ES-I3 (cell line): ENCODE measurements at regions not wholly inside any gene's neighbourhood (a gene's known extent, or its start where the extent isn't known, plus 50 kb on each side); places are given as distances from the start of the nearest gene placed in this dataset.

Experiments
- H3K36me3 ChIP-seq: 2 replicates; pipeline ENCODE4 v1.6.1; 2013; ENCODE audit warnings: mild to moderate bottlenecking, low read length, control low read depth, moderate library complexity; ENCODE audit not compliant: insufficient read depth
- H3K4me1 ChIP-seq: 2 replicates; pipeline ENCODE4 v1.6.1; 2013; ENCODE audit warnings: mild to moderate bottlenecking, control low read depth, low read length; ENCODE audit not compliant: insufficient read depth
- H3K9ac ChIP-seq: 2 replicates; pipeline ENCODE4 v1.6.1; 2013; ENCODE audit warnings: low read depth, mild to moderate bottlenecking, low read length, moderate library complexity
- H3K9me3 ChIP-seq: 2 replicates; pipeline ENCODE4 v1.6.1; 2013; ENCODE audit warnings: mild to moderate bottlenecking, low read length, moderate library complexity; ENCODE audit not compliant: control insufficient read depth, insufficient read depth

DNA sequence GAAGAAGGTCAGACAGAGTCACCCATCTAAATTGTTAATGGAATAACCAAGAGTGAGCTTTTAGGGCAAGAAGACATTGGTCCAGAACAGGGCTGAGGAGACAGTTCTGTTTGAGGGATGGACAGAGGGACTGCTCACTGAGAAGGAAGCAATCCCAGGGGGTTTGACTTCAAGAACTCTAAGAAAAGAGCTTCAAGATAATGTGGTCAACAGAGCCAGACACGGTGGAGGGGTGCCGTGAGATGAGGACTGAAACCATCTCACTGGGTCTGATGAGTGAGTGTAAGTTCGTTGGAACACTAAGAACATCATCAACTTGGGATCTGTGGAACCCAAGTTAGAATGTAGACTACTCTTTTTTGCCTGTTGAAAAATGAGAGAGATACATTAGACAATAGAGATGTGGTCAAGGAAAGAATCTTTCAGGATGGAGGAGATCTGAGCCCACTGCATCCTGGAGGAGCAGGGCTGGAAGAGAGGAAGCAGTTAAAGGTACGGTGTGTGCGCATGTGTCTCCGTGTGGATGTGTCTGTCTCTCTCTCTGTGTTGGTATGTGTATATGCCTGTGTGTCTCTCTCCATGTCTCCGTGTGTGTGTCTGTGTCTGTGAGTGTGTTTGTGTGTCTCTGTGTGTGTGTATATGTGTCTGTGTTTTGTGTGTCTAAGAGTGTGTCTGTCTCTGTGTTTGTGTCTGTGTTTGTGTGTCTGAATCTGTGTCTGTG lies 172.1 kb downstream of the MYCN start:
- H3K9me3 ChIP-seq, result no peaks in the 10 kb centered on the region
- H3K36me3 ChIP-seq, result no peaks in the 10 kb centered on the region
- no peak overlapping the region for H3K9ac ChIP-seq
- peaks cover 8% of the 10 kb centered on the region for H3K4me1 ChIP-seq

DNA sequence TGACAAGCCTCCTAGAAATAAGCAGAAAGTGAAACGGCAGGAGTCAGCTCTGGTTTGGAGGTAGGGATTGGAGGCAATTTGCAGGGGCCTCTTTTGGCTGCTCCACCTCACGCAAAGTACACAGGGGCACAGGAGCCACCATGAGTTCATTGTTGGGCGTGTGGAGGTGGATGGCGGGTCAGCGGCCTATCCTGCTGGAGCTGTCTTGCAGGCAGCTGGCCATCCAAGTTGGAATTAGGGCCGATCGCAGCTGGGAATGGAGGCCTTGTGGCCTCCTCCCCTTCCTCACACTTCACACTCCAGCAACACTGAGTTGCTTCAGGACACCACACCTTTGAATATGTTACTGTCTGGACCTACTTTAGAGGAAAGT lies 171.5 kb downstream of the MYCN start:
- no peaks in the 10 kb centered on the region for H3K9me3 ChIP-seq

DNA sequence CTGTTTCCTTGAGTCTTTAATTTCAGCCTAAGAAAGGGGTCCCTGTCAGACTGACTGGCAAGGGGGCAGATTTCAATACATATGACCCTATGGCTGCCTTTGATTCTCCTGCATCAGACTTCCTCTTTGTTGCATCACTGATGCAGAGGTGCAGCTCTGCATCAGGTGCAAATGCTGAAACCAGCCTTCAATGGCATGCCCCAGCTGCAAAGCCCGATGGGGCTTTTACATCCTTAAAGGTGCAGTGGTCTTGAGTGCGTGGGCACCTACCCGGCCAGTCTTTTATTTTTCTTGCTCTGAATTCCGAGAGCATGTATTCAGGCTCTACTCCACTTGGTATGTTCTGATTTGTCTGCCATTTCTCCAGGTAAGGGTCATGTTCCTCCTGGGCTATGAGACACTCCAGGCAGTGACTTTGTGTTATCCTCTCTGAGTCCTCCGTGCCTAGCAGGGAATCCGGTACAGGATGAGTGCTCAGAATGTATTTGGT lies 169.5 kb downstream of the MYCN start:
- Histone ChIP-seq H3K9ac (no peak overlapping the region), H3K4me1 (peaks cover 23% of the 10 kb centered on the region), H3K9me3 (no peaks in the 10 kb centered on the region), H3K36me3 (no peaks in the 10 kb centered on the region)

More for the DNA sequence above, 171.5 kb downstream of the MYCN start:
- peaks cover 14% of the 10 kb centered on the region for H3K4me1 ChIP-seq
- no peaks in the 10 kb centered on the region for H3K36me3 ChIP-seq
- H3K9ac ChIP-seq, result no peak overlapping the region

DNA sequence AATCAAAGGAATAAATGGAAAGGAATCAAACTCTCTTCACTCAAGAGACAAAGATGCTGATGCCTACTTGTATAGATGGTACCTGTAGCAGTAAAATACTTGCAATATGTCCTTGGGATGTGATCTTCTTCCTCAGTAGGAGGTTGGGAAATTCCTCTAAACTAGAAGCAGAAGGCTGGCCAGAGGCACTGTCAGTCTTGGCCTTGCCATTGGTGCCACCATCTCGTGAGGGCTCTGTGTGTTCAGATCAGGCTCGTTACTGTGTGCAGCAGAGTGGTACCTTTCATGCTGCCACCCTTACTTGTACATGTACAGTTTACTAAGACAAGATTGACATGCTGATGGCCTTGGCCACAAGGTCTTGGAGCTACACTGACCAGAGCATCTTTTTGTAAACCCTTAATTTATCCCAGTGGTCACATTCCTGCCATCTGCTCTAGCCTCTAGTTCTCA lies 169.0 kb downstream of the MYCN start:
- H3K9me3 ChIP-seq, result no peaks in the 10 kb centered on the region
- H3K36me3 ChIP-seq, result no peaks in the 10 kb centered on the region
- H3K9ac ChIP-seq, result no peak overlapping the region
- peaks cover 25% of the 10 kb centered on the region for H3K4me1 ChIP-seq

DNA sequence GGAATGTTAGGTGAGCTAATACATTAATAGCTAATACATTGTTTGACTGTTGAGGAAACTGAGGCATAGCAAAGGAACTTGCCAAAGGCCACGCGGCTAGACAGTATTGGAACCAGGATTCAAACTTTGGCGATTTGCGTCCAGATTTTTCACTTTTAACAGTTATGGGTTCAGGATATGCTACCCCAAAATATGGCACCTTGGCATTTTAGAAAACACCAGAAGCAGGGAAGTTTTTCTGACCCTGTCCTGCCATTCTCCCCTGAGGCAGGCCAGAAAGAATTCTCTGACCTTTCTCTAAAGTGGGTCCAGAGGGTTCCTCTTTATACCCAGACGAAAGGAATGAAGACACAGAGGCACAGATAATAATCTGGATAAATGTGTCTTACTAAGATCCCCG lies 166.9 kb downstream of the MYCN start:
- peaks cover 43% of the 10 kb centered on the region for H3K4me1 ChIP-seq
- H3K9me3 ChIP-seq, result no peaks in the 10 kb centered on the region
- H3K36me3 ChIP-seq, result no peaks in the 10 kb centered on the region
- H3K9ac ChIP-seq, result no peak overlapping the region

DNA sequence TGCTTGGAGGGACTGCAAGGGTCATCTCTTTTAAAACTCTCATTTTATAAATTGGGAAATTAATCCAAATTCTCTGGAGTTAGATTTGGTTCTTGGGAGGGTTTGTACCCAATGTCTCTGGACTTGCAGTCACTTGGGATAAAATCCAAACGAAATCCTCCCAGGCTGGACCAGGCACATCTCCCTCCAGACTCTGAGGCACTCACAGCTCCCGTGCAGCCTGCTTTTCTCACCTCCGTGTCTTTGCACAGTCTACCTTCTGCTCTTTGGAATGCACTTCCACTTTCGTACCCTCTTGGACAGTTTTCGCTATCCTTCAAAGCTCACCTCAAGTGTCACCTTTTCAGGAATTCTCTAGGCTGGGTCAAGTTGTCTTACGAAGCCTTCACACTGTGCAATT lies 166.3 kb downstream of the MYCN start:
- H3K9ac ChIP-seq, result peak overlapping the region; percentile 23; the same call in 1 of the 2 replicates
- no peaks in the 10 kb centered on the region for H3K36me3 ChIP-seq
- peaks cover 47% of the 10 kb centered on the region for H3K4me1 ChIP-seq
- H3K9me3 ChIP-seq, result no peaks in the 10 kb centered on the region

DNA sequence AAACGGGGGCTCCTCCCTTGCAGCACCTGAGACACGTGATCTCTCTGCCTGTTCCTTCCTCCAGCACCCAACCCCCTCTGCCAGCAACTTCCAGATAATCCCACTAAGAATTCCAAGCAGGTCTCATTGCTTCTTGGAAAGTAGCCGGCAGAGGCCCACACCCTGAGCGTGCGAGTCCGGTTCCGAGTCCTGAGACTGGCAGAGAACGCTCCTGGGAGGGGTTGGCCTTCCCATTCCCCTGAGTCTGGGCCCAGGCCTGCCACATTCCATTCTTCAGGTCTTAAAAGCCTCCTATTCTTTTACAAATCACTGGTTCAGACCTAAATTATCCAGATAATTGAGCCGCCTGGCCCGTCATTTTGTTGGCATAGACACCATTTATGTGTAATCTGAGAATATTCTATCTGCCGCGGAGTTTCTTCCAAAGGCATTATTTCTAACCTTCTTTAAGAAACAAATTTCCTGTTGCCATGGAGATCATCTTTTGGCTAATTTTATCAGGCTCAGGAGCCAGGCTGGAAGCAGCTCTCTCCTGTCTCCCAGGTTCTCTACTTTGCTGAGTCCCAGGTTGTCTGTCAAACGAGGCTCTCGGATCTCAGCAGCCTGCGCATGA lies 165.4 kb downstream of the MYCN start:
- Histone ChIP-seq H3K9ac (peak overlapping the region; percentile 47), H3K36me3 (no peaks in the 10 kb centered on the region), H3K9me3 (no peaks in the 10 kb centered on the region), H3K4me1 (peaks cover 49% of the 10 kb centered on the region)

DNA sequence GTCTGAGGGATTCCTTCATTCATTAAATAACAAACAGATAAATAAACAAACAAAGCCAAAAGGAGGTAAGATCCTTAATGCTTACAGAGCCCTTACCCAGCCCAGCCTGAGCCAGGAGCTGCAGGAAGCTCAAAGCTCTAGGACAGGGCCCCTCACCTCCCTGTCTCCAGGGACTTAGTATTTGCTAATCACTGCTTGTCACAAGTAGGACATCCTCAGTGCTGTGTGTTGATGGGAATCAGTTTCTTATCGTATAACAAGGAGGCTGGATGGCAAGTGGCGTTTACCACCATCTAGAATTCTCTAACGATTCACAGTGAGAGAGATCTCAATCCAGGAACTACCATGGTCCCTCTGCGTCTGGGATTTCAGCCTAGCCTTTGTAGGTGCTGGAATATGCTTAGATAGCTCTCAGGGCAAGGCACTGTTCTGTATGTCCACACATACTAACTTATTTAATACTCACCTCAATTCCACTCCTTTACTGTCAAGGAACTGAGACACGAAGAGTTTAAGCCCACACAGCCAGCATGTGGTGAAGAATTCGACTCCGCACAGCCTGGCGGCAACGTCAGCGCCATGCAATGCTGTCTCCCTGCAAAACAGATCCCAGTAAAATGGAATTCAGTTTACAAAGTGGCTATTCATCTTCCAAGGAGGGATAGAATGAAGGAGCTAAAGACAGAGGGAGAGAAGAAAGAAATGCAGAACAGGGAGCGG lies 164.8 kb downstream of the MYCN start:
- Histone ChIP-seq H3K9ac (peak overlapping the region; percentile 47), H3K36me3 (no peaks in the 10 kb centered on the region), H3K9me3 (no peaks in the 10 kb centered on the region), H3K4me1 (peaks cover 56% of the 10 kb centered on the region)

DNA sequence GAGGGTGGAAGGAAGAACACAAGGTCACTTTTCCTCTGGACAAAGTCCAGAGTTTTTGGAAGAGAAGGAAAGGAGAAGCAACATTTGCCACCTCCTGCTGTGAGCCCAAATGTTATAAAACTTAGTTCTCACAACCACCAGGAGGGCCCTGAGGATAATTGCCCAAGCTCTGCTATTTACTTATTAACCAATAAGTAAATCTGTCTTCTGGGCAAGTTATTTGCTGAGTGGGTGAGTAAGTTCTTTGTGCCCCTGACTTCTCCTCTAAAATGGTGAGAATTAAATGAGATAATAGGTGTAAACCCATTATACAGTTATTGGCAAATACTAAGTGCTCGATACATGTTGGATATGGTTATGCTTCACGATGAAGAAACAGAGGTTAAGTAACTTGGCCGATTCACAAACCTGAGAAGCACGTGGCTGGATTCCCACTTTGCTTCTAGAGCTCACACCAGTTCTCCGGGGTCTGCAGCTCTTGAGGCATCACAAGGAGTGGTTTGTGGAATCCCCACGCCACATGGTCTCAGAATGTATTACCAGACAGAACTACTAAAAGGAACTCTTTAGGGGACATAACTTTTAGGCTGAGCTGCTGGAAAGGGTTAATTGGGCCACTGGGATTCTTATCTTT lies 164.1 kb downstream of the MYCN start:
- no peaks in the 10 kb centered on the region for H3K9me3 ChIP-seq

DNA sequence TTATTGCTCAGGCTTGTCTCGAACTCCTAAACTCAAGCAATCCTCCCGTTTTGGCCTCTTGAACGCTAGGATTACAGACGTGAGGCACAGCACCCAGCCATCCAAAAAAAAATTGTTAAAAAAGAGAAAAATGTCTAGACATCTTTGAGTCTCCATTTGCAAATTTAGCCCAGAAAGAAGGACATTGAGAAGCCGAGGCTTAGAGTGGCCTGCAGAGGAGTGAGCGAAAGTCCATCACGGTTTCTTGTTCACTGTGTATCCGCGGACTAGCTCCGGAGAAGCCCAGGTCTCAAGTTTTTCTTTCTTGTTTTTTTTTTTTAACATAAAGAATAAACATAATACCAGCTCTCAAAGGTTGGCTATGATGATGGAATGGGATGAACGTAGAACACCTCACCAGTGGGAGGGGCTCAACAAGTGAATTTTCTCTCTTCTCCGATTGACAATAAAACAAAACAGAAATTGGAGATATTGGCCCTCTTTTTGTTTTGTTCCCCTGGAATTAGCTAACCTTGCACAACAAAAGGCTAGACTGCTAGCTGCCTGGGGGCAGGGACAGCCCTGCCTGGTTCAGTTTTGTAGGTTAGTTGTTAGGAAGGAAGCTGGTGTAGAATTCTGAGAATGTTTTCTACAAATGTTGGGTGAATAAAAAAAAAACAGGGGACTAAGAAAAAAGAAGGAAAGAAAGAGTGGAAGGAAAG lies 163.4 kb downstream of the MYCN start:
- no peaks in the 10 kb centered on the region for H3K36me3 ChIP-seq
- no peaks in the 10 kb centered on the region for H3K9me3 ChIP-seq
- H3K9ac ChIP-seq, result 0 out of 2 replicates have a peak overlapping the region, but pooled peaks have one; percentile 6
- peaks cover 58% of the 10 kb centered on the region for H3K4me1 ChIP-seq

More for the DNA sequence above, 164.1 kb downstream of the MYCN start:
- Histone ChIP-seq H3K4me1 (peaks cover 58% of the 10 kb centered on the region), H3K9ac (peak overlapping the region; percentile 47), H3K36me3 (no peaks in the 10 kb centered on the region)

DNA sequence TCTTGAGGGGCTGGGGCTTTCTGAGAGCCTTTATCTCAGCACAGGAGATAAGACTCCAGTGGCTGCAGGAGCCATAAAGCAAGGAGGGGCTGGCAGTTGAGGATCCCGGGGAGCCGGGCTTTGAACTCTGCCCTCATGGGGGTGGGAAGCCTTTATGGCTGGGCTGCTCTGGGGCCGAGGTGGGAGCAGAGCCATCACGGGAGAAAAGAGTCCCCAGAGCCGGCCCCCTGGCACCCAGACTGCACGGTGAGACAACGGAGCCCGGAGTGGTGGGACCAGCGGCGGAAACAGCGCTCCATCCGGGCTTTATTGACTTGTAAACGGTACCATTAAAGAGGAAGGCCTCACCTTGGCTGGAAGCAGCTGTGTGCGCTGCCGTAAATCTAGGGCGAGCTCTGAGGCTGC lies 162.6 kb downstream of the MYCN start:
- Histone ChIP-seq H3K36me3 (no peaks in the 10 kb centered on the region), H3K9me3 (no peaks in the 10 kb centered on the region), H3K9ac (peak overlapping the region; percentile 6; the same call in 1 of the 2 replicates), H3K4me1 (peaks cover 58% of the 10 kb centered on the region)

DNA sequence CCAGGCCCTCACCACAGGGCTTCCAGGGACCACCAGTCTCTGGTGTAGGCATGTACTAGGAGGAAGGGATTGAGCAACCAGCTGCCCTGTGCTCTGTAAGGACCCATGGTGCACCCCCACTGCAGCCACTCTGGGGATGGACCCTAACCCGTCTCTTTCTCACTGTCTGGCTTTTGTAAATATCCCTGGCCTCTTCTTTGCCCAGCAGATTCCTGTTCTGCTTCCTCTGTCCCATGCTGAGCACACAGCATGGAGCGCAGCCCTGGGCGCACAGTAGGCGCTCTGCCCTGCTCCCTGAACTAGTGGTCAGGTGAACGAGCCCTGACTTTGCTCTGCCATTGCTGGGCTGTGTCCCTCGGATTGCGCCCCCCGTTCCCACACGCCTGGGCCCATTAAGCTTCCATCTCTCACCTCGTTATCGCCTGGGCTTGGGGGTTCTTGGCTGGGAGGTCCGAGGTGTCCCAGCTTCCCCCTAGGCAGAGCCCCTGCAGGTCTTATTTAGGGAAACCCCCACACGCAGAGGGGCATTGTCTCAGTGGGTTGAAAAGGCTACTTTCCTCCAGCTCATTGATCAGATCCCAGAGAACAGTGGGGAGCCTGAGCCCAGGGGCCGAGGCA lies 162.1 kb downstream of the MYCN start:
- Histone ChIP-seq H3K9ac (peak overlapping the region; percentile 6; the same call in 1 of the 2 replicates), H3K36me3 (no peaks in the 10 kb centered on the region), H3K4me1 (peaks cover 58% of the 10 kb centered on the region), H3K9me3 (no peaks in the 10 kb centered on the region)

DNA sequence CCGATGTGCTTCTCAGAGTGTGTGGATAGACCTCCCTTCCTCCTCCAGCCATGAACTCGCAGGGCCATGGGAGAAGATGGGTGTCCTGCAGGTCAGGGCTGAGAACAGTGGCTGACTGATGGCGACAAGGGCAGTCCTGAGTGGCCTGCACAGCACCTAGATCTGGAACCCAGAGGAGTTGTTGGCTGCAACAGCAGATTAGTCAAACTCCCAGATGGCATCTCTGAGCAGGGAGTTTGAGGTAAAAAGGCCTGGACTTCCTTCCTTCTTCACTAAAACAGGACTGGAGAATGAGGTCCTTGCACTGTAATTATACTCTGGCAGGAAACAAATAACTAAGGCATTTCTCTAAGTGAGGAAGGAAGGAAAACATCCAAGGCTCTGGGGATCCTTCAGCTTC lies 160.8 kb downstream of the MYCN start:
- Histone ChIP-seq H3K4me1 (peaks cover 45% of the 10 kb centered on the region), H3K9ac (no peak overlapping the region), H3K36me3 (no peaks in the 10 kb centered on the region), H3K9me3 (no peaks in the 10 kb centered on the region)
